HEK293T (cell line): ENCODE measurements at regions not wholly inside any gene's neighbourhood (a gene's known extent, or its start where the extent isn't known, plus 50 kb on each side); places are given as distances from the start of the nearest gene placed in this dataset.
"Not testable (repeated sequence)": the region's sequence is repeated elsewhere in the genome, so short reads cannot be mapped to it uniquely, and the experiment has no call there.

Experiments used
- CTCF ChIA-PET: fragments of 350-600 bp; formaldehyde crosslinking; extraction: SDS; loops from one replicate; lab custom pipeline; 2021; ENCODE audit warnings: antibody characterized with exemption, inconsistent platforms; lab: Yijun Ruan, JAX
- POLR2A ChIA-PET: fragments of 350-600 bp; formaldehyde crosslinking; extraction: SDS; loops from one replicate; lab custom pipeline; 2020; ENCODE audit warnings: antibody characterized with exemption, inconsistent platforms; lab: Yijun Ruan, JAX
- DNase-seq: peaks from one replicate; pipeline ENCODE4 v3.0.0; 2012; ENCODE audit warnings: mixed read lengths; ENCODE audit errors: extremely low spot score
- ARNT ChIP-seq: fragments of 450-650 bp; IDR thresholded peaks from 2 replicates; pipeline ENCODE4 v1.6.1; 2017; ENCODE audit warnings: mild to moderate bottlenecking
- BHLHE40 ChIP-seq: fragments of 450-650 bp; IDR thresholded peaks from 2 replicates; pipeline ENCODE4 v1.6.1; 2016; ENCODE audit warnings: mild to moderate bottlenecking, moderate library complexity, borderline replicate concordance
- CTBP1 ChIP-seq: fragments of 450-650 bp; IDR thresholded peaks from 2 replicates; pipeline ENCODE4 v1.6.1; 2016; ENCODE audit warnings: borderline replicate concordance
- ELF4 ChIP-seq: fragments of 450-650 bp; IDR thresholded peaks from 2 replicates; pipeline ENCODE4 v1.6.1; 2017; ENCODE audit warnings: antibody characterized with exemption
- FOXA1 ChIP-seq: fragments of 450-650 bp; IDR thresholded peaks from 2 replicates; pipeline ENCODE4 v1.6.1; 2016; ENCODE audit warnings: mild to moderate bottlenecking
- FOXK2 ChIP-seq: fragments of 450-650 bp; IDR thresholded peaks from 2 replicates; pipeline ENCODE4 v1.6.1; 2016; ENCODE audit warnings: mild to moderate bottlenecking
- FOXM1 ChIP-seq: fragments of 450-650 bp; IDR thresholded peaks from 2 replicates; pipeline ENCODE4 v1.6.1; 2017; ENCODE audit warnings: mild to moderate bottlenecking, borderline replicate concordance
- HDGF ChIP-seq: fragments of 450-650 bp; IDR thresholded peaks from 2 replicates; pipeline ENCODE4 v1.6.1; 2017; ENCODE audit warnings: antibody characterized with exemption, borderline replicate concordance
- L3MBTL2 ChIP-seq: fragments of 450-650 bp; conservative IDR thresholded peaks from 2 replicates; pipeline ENCODE4 v1.6.1; 2016; ENCODE audit warnings: mild to moderate bottlenecking
- LEF1 ChIP-seq: fragments of 450-650 bp; IDR thresholded peaks from 2 replicates; pipeline ENCODE4 v1.6.1; 2017; ENCODE audit warnings: mild to moderate bottlenecking, borderline replicate concordance
- NFRKB ChIP-seq: fragments of 450-650 bp; IDR thresholded peaks from 2 replicates; pipeline ENCODE4 v1.6.1; 2016; ENCODE audit warnings: mild to moderate bottlenecking, moderate library complexity
- SP1 ChIP-seq: fragments of 450-650 bp; IDR thresholded peaks from 2 replicates; pipeline ENCODE4 v1.6.1; 2017
- SUZ12 ChIP-seq: fragments of 450-650 bp; IDR thresholded peaks from 2 replicates; pipeline ENCODE4 v1.6.1; 2016; ENCODE audit warnings: mild to moderate bottlenecking
- TARDBP ChIP-seq: fragments of 450-650 bp; IDR thresholded peaks from 2 replicates; pipeline ENCODE4 v1.6.1; 2016
- ZNF384 ChIP-seq: fragments of 450-650 bp; IDR thresholded peaks from 2 replicates; pipeline ENCODE4 v1.6.1; 2016
- TF ChIP-seq, protein P1 (sequence below): fragments of 450-650 bp; IDR thresholded peaks from 2 replicates; pipeline ENCODE4 v1.6.1; 2016

DNA sequence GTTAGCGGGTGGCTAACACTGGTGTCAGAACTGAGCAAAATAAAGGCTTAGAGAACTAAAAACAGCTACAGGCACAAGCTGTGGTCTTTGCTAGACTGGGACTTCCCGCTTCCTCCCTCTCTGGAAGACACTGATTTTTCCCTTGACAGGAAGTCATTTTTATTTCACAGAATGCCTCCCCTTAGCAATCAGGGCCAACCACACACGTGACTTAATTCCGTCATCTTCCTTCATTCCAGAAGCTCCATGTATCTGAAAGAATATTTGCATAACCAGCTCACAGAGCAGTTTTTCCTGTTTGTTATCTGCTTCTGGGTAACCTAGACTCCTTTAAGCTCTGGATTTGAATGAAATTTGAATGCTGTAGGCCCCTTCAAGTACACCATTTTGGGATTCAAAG lies 327.5 kb upstream of the FRG1 start:
- POLR2A ChIA-PET, result no interaction called here

DNA sequence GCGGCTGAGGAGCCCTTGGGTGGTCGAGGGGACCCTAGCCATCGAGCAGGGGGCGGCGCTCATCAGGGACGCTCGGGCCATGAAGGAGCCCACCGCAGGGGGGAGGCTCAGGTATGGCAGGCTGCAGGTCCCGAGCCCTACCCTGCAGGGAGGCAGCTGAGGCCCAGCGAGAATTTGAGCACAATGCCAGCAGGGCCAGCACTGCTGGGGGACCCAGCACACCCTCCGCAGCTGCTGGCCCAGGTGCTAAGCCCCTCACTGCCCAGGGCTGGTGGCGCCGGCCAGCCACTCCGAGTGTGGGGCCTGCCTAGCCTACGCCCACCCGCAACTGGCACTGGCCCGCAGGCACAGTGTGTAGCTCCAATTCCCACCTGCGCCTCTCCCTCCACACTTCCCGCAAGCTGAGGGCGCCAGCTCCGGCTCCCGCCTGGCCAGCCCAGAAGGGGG lies 325.4 kb upstream of the FRG1 start:
- ChIA-PET POLR2A (no interaction called here), CTCF (interaction anchor here (0.6 kb wide), 1 partner anchor 178 kb away, joined by 3 read pairs; no protein-coding TSS in a partner anchor)
- DNase-seq, result no peak
- TF ChIP-seq L3MBTL2, result no peak
- TF ChIP-seq ARNT, result no peak
- TF ChIP-seq BHLHE40, result no peak
- no peak for TF ChIP-seq ELF4
- TF ChIP-seq FOXA1, result no peak
- TF ChIP-seq NFRKB, result no peak
- no peak for TF ChIP-seq LEF1
- TF ChIP-seq CTBP1, result no peak
- TF ChIP-seq ZNF384, result no peak
- no peak for TF ChIP-seq TARDBP
- no peak for TF ChIP-seq SP1
- no peak for TF ChIP-seq FOXM1
- TF ChIP-seq FOXK2, result no peak
- TF ChIP-seq HDGF, result no peak
- TF ChIP-seq, protein P1, sequence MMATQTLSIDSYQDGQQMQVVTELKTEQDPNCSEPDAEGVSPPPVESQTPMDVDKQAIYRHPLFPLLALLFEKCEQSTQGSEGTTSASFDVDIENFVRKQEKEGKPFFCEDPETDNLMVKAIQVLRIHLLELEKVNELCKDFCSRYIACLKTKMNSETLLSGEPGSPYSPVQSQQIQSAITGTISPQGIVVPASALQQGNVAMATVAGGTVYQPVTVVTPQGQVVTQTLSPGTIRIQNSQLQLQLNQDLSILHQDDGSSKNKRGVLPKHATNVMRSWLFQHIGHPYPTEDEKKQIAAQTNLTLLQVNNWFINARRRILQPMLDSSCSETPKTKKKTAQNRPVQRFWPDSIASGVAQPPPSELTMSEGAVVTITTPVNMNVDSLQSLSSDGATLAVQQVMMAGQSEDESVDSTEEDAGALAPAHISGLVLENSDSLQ, result no peak

More for the DNA sequence above, 327.5 kb upstream of the FRG1 start:
- no peak for DNase-seq
- CTCF ChIA-PET, result no interaction called here
- no peak for TF ChIP-seq FOXK2
- TF ChIP-seq ARNT, result no peak
- no peak for TF ChIP-seq CTBP1
- no peak for TF ChIP-seq SUZ12
- TF ChIP-seq FOXA1, result no peak
- TF ChIP-seq NFRKB, result no peak
- TF ChIP-seq L3MBTL2, result no peak
- TF ChIP-seq SP1, result no peak
- TF ChIP-seq, protein P1, result no peak
- TF ChIP-seq HDGF, result no peak
- TF ChIP-seq ZNF384, result no peak
- no peak for TF ChIP-seq LEF1
- no peak for TF ChIP-seq ELF4
- TF ChIP-seq TARDBP, result no peak
- TF ChIP-seq FOXM1, result no peak
- TF ChIP-seq BHLHE40, result no peak

DNA sequence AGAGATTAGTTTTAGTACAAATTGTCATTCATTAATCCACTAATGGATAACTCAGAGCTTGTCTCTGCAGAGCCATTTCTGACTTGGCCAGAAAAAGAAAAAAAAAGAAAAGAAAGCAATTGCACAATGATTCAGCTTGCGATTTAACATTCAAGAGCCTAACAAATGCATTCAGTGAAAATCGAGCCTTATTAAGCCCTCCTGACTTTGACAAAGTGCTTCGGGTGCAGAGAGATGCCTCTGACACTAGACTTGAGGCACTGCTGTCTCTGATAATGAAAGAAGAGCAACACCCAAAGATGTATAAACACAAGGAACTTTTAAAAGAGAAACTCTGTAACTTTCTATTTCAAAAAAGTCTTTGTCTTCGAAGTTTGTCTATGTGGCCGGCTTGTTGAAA lies 322.9 kb upstream of the FRG1 start:
- POLR2A ChIA-PET, DNase-seq: not testable (repeated sequence)

DNA sequence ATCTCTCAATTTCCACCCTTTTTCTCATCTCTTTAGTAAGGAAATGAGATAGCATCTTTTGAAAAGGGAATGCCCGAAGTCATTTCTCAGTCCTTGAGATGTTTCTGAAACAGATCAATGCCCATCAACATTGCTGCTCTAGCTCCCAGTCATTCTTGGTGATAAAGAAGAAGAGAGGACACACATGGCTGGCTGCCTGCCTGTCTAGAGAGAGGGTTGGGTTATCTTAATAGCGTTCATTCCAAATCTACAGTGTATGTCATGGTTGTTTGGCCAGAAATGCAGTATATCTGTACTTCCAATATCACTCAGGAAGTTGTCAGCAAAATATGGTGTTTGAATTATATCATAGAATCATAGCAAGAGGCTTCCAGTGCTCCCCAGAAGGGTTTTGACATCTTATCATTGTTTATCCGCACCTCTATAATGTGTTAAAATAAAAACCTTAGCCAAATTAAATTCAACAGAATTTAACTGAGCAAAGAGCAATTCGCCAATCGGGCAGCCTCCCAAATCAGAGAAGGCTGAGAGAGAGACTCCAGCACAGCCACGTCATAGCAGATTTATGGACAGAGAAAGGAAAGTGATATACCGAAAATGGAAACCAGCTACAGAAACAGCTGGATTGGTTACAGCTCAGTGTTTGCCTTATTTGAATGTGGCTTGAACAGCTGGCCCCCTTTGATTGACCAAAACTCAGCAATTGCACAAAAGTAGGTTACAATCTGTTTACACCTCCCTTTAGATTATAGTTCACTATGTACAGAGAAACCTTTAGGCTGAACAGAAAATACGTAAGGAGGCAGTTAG lies 321.0 kb upstream of the FRG1 start:
- POLR2A ChIA-PET, CTCF ChIA-PET, DNase-seq: not testable (repeated sequence)

More for the DNA sequence above, 322.9 kb upstream of the FRG1 start:
- CTCF ChIA-PET, result not testable (repeated sequence)

DNA sequence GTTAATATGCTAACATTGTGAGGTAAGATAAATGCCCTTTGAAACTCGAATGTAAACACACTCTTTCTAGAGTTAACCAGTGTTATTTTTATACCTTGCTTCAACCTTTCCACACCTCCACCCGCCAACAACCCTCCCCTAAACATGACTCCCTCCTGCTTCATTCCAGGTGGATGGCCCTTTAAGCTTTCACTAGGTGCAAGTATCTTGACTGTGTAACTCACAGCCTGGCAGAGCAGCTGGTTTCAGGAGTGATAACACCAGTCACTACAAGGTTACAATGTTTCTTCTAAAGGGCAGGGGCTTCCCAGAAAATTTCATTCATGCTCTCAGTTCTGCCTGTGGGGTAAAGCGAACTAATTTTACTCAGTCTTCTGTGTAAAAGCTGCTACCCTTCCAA lies 318.1 kb upstream of the FRG1 start:
- DNase-seq, POLR2A ChIA-PET, CTCF ChIA-PET: not testable (repeated sequence)

DNA sequence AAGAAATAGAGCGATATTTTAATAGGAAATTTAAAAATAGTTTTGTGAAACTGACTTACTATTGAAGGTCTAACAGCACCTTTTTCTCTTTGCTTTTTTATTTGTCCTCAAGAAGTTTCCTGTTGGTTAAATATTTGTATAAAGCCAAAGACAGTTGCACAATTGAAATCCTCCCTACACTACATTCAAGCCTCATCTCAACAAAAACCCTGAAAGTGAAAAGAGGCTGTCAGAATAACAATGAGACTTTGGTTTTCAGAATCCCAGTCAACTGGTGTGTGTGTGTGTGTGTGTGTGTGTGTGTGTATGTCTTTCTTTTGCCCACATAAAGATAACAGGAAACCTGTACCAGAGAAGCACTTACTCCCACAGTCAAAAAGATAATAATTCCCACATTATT lies 313.6 kb upstream of the FRG1 start:
- CTCF ChIA-PET, DNase-seq, POLR2A ChIA-PET: not testable (repeated sequence)

DNA sequence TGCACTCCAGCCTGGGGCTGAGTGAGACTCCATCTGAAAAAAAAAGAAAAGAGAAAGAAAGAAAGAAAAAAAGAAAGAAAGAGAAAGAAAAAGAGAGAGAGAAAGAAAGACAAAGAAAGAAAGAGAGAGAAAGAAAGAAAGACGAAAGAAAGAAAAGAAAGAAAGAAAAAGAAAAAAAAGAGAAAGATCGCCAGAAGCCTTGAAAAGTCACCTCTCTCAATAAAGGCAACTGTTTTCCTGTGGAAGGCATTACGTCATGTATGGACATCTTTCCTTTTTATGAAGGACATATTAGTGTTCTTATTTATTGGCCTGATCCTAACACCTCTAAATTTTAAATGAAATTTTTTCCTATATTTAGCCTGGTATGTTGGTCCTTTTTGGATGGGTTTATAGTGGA lies 310.9 kb upstream of the FRG1 start:
- CTCF ChIA-PET, POLR2A ChIA-PET: not testable (repeated sequence)

DNA sequence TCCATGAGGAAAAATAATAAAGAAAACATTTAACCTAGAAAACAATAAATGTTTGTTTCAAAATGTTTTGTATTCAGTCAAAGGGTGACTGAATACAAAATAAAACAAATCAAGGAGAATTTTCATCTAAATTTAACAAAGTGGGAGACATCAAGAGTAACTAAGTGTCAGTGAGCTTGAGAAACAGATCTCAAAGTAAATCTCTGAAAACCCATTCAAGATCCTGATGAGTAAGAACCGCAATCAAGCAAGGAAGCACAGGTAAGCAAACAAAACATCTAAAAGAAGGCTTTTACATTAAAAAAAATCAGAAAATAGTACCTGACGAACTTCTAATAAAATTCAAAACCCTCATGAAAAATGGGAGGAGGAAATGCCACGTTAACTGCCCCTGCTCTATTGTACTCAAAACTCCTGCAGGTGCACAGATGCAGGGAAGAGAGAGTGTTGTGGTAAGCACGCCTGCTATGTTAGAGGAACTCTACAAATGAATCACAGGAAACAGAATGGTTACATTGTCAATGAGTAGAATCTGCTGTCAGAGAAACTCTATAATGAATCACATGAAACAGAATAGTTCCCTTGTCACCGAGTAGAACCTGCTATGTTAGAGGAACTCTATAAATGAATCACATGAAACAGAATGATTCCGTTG lies 309.6 kb upstream of the FRG1 start:
- CTCF ChIA-PET, result not testable (repeated sequence)

More for the DNA sequence above, 310.9 kb upstream of the FRG1 start:
- DNase-seq, result not testable (repeated sequence)

DNA sequence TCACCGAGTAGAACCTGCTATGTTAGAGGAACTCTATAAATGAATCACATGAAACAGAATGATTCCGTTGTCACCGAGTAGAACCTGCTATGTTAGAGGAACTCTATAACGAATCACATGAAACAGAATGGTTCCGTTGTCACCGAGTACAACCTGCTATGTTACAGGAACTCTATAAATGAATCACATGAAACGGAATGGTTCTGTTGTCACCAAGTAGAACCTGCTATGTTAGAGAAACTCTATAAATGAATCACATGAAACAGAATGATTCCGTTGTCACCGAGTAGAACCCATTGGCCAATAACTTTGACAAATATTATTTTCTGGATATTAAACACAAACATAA lies 309.1 kb upstream of the FRG1 start:
- POLR2A ChIA-PET, DNase-seq: not testable (repeated sequence)
- CTCF ChIA-PET, result interaction anchor here (0.7 kb wide), 1 partner anchor 162 kb away, joined by 4 read pairs; no protein-coding TSS in a partner anchor

More for the DNA sequence above, 309.6 kb upstream of the FRG1 start:
- DNase-seq, POLR2A ChIA-PET: not testable (repeated sequence)

DNA sequence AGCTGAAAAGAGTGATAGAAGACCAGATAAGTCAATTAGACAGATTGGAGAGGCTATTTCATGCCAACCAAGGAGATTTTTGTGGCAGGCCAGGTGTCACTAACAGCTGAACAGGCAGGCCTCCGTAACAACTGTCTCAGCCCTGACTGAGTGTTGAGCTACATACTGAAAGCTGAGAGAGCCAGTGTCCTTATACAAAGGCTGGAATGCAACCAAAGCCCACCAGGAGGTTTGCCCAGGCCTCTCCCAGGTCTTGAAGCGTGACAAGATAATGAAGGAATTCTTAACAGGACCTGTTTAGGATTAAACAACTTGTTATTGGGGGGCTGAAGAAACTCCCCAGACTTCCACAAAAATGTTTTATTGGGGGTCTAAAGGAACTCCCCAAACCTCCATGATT lies 290.2 kb upstream of the FRG1 start:
- DNase-seq, POLR2A ChIA-PET, CTCF ChIA-PET: not testable (repeated sequence)

DNA sequence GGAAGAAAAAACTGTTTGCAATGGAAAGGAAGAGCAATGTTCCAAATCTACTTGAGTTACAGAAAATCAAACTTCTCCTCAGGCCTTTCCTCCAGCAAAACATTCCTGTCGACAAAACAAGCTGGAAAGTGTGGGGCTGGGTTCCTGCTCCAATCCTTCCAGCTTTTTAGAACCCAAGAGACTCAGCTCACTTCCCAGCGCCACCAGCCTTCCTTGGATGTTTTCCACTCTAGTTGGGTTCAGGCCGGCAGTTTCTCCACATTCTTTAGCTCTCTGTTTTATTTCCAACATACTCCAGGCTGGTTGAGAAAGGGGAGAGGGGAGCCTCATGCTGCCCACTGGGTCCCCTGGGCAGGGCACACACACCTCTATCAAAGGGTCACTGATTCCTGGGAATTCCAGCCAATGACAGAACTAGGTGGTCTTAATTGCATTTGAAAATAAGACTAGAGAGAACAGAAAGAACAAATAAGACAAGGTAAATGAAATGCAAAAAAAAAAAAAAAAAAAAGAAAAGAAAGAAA lies 287.5 kb upstream of the FRG1 start:
- CTCF ChIA-PET, POLR2A ChIA-PET, DNase-seq: not testable (repeated sequence)

DNA sequence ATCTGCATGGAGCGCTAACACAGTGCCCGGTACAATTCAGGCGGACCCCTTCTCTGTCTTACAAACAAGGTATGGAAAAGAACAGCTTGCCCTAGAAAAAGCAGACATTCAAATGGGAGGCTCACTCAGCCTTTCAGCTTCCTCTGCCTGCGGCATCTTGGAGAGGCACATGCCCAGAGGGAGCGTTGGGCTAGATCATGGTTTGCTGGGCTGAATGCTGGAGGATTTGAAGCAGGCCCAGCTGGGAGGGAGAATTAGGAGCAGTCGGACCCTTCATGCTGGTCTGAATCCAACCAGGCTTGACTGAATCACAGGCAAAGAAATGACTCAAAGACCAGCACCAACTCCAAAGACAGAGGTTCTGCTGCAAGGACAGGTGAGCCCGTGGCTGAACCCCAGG lies 286.7 kb upstream of the FRG1 start:
- DNase-seq, POLR2A ChIA-PET: not testable (repeated sequence)

DNA sequence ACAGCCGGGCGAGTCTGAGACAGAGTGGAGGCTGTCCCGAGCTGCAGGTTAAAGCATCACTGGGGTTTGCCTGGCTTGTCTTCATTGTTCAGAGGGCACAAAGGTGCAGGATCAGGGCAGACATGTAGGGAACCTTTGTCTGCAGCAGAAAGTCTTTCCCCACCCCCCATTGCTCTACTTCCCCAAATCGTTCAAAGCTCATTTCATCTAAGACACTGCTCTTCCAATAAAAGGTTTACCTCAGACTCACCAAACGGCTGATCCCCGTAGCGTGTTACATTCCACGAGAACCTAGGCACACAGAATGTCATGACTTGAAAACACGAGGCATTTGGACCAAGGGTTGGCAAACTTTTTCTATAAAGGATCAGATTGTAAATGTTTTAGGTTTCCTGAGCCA lies 286.3 kb upstream of the FRG1 start:
- POLR2A ChIA-PET, DNase-seq, CTCF ChIA-PET: not testable (repeated sequence)

More for the DNA sequence above, 286.7 kb upstream of the FRG1 start:
- CTCF ChIA-PET, result not testable (repeated sequence)
